Activated naive CD8-positive, alpha-beta T cell treated with anti-CD3 and anti-CD28 coated beads, Interleukin-2, amount 10 ng/mL, durations not matched to agents 7 days and 5 days (primary cell): ENCODE measurements at regions not wholly inside any gene's neighbourhood (a gene's known extent, or its start where the extent isn't known, plus 50 kb on each side); places are given as distances from the start of the nearest gene placed in this dataset.

ENCODE experiments used
- ATAC-seq: fragments of 150-1000 bp; cut with Tn5 transposase; one replicate; pipeline ENCODE4 v1.10.0; 2021; ENCODE audit warnings: low read depth, moderate library complexity
- POLR2A ChIA-PET: fragments of 350-600 bp; sonication (Branson Sonifier 250); formaldehyde crosslinking; loops from one replicate; lab custom pipeline; 2021; ENCODE audit warnings: antibody characterized with exemption; lab: Charles Lee
- DNase-seq: peaks from one replicate; pipeline ENCODE4 v3.0.0; 2021
- H3K27ac Mint-ChIP-seq: one replicate; pipeline ENCODE4 v1.8.0; 2022; ENCODE audit warnings: mild to moderate bottlenecking, mixed read lengths
- H3K27me3 Mint-ChIP-seq: one replicate; pipeline ENCODE4 v1.8.0; 2022; ENCODE audit warnings: mild to moderate bottlenecking, moderate library complexity, mixed read lengths
- H3K36me3 Mint-ChIP-seq: one replicate; pipeline ENCODE4 v1.8.0; 2021; ENCODE audit warnings: mild to moderate bottlenecking, mixed read lengths
- H3K4me1 Mint-ChIP-seq: one replicate; pipeline ENCODE4 v1.8.0; 2021; ENCODE audit warnings: mixed read lengths
- H3K4me3 Mint-ChIP-seq: one replicate; pipeline ENCODE4 v1.8.0; 2022; ENCODE audit warnings: mild to moderate bottlenecking, moderate library complexity, mixed read lengths
- H3K9me3 Mint-ChIP-seq: one replicate; pipeline ENCODE4 v1.8.0; 2021; ENCODE audit warnings: mixed read lengths

DNA sequence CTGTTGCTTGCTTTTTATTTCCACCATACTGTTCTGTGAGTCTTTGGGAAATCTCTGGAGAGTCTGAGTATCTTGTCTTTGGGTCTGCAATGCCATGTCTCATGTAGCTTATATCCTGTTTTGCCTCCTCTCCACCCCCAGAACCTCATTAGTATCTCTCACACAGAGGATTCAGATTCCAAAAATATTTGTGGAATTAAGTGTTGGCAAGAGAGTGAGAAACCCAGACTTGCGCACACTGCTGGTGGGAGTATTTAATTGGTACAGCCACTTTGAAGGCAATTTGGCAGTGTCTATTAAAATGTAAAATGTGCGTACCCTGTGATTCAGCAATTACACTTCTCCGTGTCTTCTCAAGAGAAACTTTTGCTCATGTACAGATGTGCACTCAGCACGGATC is 68.6 kb downstream of the ZNF621 start:
- no peak for DNase-seq
- peaks cover 21% of the 10 kb centered on the region for H3K27me3 Mint-ChIP-seq
- no peak overlapping the region for H3K27ac Mint-ChIP-seq
- no peaks in the 10 kb centered on the region for H3K36me3 Mint-ChIP-seq
- H3K9me3 Mint-ChIP-seq, result no peaks in the 10 kb centered on the region
- no peak for ATAC-seq
- POLR2A ChIA-PET, result no interaction called here
- peaks cover 4% of the 10 kb centered on the region for H3K4me1 Mint-ChIP-seq
- H3K4me3 Mint-ChIP-seq, result no peak overlapping the region

DNA sequence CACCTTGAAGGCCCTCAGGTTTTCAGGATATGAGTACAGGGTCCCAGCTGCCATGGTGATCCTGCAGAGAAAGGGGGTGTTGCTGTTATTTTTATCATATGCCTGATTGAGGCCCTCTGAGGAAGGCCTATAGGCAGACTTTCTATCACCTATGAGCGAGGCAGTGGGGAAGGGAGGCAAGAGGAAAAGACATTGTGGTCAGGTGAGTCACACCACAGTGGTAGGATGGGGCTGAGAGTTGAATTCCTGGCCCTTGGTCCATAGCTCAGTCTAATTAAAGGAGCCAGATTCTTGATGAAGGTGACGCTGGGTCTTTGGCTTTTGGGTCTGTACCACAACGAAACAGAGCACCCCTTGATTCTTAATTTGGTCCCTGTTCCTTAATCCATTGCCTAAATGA is 72.7 kb downstream of the ZNF621 start:
- DNase-seq, result no peak
- H3K36me3 Mint-ChIP-seq, result no peaks in the 10 kb centered on the region
- H3K4me1 Mint-ChIP-seq, result peaks cover 8% of the 10 kb centered on the region
- peaks cover 33% of the 10 kb centered on the region for H3K27me3 Mint-ChIP-seq
- ATAC-seq, result no peak
- no peak overlapping the region for H3K27ac Mint-ChIP-seq
- H3K9me3 Mint-ChIP-seq, result no peaks in the 10 kb centered on the region
- POLR2A ChIA-PET, result no interaction called here
- H3K4me3 Mint-ChIP-seq, result no peak overlapping the region

DNA sequence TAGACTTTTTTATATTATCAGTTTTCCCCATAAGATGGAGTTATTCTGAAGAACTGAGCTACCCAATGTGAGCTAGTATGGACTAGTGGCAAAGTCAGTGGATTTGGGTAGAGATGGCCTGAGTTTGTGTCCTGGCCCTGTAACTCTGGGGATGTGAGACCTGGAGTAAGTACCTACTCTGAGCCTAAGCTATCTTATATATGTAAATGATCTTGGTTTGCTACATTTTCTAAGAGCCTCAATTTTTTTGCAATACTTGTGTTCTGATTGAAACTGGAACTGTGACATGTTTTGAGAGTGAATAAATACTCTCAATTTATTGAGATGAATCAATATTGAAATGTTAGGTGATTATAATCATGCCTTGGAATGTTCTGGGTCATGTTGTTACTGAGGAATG is 73.6 kb downstream of the ZNF621 start:
- DNase-seq, result no peak
- no peak for ATAC-seq
- no peaks in the 10 kb centered on the region for H3K36me3 Mint-ChIP-seq
- H3K4me3 Mint-ChIP-seq, result no peak overlapping the region
- peaks cover 39% of the 10 kb centered on the region for H3K27me3 Mint-ChIP-seq
- H3K9me3 Mint-ChIP-seq, result no peaks in the 10 kb centered on the region
- no peak overlapping the region for H3K27ac Mint-ChIP-seq
- POLR2A ChIA-PET, result no interaction called here
- peaks cover 8% of the 10 kb centered on the region for H3K4me1 Mint-ChIP-seq

DNA sequence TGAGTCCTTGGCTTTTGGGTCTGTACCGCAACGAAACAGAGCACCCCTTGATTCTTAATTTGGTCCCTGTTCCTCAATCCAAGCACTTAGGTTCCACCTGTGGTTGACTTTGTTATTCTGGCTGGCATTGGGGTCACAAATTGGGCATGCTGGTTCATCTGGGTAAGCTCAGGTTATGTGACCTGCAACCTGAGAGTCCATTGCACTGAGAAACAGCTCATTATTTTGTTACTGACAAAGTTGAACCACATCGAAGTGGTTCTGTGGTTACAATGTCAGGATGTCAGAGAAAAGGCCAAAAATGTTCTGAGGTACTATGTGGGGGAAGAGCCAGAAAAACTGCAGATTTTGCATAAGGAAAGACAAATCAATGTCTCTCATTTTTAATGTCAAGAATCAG is 74.2 kb downstream of the ZNF621 start:
- DNase-seq, result no peak
- Mint-ChIP-seq H3K9me3 (no peaks in the 10 kb centered on the region), H3K4me1 (peaks cover 8% of the 10 kb centered on the region), H3K27me3 (peaks cover 44% of the 10 kb centered on the region), H3K4me3 (no peak overlapping the region), H3K27ac (no peak overlapping the region), H3K36me3 (no peaks in the 10 kb centered on the region)
- POLR2A ChIA-PET, result no interaction called here
- no peak for ATAC-seq

DNA sequence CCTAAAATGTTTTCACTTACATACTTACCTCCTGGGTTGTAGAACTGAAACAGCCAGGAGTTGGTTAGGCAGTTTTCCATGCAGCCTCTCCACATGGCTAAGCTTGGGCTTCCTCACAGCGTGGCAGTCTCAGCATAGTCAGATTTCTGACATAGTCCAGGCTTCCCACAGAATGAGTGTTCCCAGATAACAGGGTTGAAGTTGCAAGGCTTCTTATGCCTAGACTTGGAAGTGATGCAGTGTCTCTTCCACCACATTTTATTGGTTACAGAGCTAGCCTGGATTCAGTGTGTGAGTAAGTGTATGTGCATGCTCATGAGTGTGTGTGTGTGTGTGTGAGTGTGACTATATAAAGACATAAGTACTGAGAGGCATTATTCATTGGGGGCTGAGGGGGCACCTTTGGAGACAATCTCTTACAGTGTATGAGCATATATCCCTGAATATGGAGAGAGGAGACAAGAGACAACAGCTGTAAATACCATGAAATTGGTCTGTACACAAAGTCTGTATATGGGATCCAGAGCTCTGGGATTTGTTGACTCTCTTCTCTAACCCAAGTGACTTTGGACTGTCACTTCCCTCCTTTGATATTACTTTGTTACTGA is 78.1 kb downstream of the ZNF621 start:
- Mint-ChIP-seq H3K9me3 (no peaks in the 10 kb centered on the region), H3K4me3 (no peak overlapping the region), H3K27ac (no peak overlapping the region), H3K27me3 (peaks cover 49% of the 10 kb centered on the region), H3K36me3 (no peaks in the 10 kb centered on the region), H3K4me1 (peaks cover 5% of the 10 kb centered on the region)
- POLR2A ChIA-PET, result no interaction called here
- no peak for ATAC-seq
- no peak for DNase-seq

DNA sequence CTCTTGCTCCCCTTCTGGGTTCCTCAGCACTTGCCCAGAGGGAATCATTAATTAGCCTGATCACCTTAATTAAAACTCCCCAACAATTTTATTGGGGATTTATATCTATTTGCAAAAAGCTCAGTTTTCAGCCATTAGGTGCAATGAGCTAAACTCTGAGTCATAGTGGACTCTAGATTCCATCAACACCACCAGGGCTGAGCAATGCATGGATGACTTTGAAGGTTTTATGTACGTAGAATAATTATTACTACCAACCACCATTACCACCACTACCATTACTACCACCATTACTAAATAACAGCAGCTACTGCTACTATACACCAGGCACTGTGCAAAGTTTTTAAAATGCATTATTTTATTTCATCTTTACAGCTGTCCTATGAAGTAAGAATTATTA is 81.2 kb downstream of the ZNF621 start:
- no peak for DNase-seq
- Mint-ChIP-seq H3K27ac (no peak overlapping the region), H3K4me3 (no peak overlapping the region), H3K27me3 (peaks cover 26% of the 10 kb centered on the region), H3K9me3 (no peaks in the 10 kb centered on the region), H3K4me1 (no peaks in the 10 kb centered on the region), H3K36me3 (no peaks in the 10 kb centered on the region)
- POLR2A ChIA-PET, result no interaction called here
- no peak for ATAC-seq

DNA sequence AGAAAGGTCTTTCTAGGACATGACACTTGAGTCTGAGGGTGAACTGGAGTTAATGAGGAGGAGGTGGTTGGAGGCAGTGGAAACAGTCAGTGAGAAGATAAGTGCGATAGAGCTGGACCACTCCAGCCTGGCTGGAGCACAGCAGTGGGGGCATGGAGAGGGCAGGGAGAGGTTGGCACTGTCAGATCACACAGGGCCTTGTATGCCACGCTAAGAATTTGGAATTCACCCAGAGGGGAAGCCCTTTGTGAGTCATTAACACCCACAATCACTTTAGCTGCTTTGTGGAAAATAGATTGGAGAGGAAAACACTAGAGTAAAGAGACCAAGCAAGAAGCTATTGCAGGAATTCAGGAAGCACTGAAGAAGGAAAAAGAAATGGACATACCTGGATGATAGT is 83.3 kb downstream of the ZNF621 start:
- no peak overlapping the region for H3K27ac Mint-ChIP-seq
- no peak for DNase-seq
- no peaks in the 10 kb centered on the region for H3K4me1 Mint-ChIP-seq
- H3K27me3 Mint-ChIP-seq, result peaks cover 27% of the 10 kb centered on the region
- no peaks in the 10 kb centered on the region for H3K9me3 Mint-ChIP-seq
- H3K36me3 Mint-ChIP-seq, result no peaks in the 10 kb centered on the region
- POLR2A ChIA-PET, result no interaction called here
- no peak overlapping the region for H3K4me3 Mint-ChIP-seq
- no peak for ATAC-seq

DNA sequence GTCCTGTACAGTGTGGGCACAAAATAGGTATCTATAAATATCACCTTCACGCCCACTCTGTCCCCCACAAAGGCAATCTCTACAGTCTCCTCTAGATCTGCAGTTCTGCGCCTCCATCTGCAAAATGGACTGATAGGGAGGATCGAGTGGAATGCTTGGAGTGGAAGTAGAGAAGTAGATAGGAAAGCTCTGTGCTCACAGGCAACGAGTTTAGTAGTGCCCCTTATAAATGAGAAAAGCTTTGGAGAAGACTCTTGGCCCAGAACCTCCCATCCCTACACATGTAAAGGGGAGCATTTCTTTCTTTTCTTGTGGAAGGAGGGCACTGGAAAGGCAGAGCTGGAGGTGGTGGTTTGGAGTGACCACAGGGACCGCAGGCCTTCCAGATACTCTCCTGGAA is 88.5 kb downstream of the ZNF621 start:
- H3K4me3 Mint-ChIP-seq, result no peak overlapping the region
- no peaks in the 10 kb centered on the region for H3K4me1 Mint-ChIP-seq
- DNase-seq (no peak), ATAC-seq (no peak)
- no peaks in the 10 kb centered on the region for H3K36me3 Mint-ChIP-seq
- no peaks in the 10 kb centered on the region for H3K9me3 Mint-ChIP-seq
- POLR2A ChIA-PET, result no interaction called here
- peaks cover 40% of the 10 kb centered on the region for H3K27me3 Mint-ChIP-seq
- H3K27ac Mint-ChIP-seq, result no peak overlapping the region

DNA sequence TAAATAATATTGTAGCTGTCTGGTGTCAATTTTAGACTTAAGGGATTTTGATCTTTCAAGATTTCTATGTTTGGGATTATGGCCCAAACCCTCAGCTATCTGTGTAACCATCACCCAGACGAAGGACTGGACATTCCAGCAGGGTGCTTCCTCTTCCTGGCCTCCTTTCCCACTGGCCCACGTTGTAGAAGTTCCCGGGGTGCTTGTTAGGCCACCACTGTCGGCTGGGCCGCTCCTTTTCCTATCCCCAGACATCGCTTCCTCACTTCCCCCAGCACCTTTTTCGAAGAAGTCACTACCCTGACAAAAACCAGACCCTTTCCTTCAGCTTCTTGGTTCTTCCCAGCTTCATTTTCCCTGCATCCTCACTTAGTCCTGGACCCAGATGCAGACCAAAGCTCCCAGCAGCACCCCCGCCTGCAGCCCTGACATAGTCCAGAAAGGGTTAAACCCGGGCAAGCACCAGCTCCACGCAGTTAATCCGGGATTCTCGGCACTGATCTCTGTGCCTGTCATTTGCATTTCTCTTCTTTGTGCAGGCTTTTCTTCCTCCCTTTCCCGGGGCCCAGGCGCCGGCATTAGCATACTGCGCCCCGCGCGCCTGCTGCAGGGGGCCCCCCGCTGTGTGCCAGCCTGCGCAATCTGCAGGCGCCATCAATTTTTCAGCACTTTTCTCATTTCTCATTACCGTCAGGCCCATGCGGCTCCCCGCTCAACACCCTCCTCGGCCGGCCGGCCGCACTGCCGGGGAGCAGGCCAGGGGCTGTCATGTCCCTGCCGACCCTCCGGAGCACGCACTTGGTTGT is 90.6 kb downstream of the ZNF621 start:
- no peak overlapping the region for H3K27ac Mint-ChIP-seq
- POLR2A ChIA-PET, result no interaction called here
- ATAC-seq, result no peak

DNA sequence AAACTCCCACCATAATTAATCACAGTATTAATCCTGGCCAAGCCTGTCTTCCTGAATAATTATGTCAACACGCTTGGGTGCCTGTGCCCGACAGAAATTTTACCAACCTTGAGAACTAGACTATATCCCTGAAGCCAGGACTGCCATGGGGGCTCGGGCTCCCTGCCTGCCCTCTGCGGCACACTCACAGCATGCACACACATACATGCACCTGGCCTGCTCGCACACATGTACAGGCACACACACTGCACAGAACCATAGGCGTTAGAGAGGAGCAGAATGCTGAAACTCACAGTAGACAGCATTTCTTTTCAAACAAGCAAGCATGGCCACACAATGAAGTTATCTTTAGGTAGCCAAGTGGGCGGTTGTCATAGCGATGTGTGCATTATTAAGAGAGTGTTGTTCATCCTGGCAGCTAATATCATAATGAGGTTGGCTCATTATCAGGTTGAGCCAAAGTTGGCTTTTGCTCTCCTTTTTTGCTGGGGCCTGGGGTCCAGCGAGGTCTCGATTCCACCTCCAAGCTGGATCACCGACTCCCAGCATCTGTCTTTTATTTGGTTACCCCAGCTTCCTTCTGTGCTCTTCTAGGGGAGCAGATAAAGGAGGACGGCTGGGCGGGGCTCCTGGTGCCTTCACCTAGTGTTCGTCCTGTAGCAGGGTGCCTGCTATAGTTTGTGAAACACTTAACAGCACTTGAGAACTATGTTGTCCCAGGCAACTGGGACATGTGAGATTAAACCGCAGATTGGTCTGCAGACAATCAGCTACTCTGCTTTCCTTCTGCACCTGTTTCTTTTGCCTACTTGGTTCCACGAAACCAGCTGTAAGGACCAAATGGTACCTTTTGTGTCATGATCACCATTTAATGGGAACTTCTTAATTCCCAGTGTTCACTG is 91.4 kb downstream of the ZNF621 start:
- Mint-ChIP-seq H3K27ac (no peak overlapping the region), H3K9me3 (no peaks in the 10 kb centered on the region), H3K27me3 (peaks cover 40% of the 10 kb centered on the region), H3K36me3 (no peaks in the 10 kb centered on the region), H3K4me3 (no peak overlapping the region), H3K4me1 (no peaks in the 10 kb centered on the region)
- DNase-seq (no peak), ATAC-seq (no peak)
- POLR2A ChIA-PET, result no interaction called here

More for the DNA sequence above, 90.6 kb downstream of the ZNF621 start:
- no peak overlapping the region for H3K4me3 Mint-ChIP-seq
- H3K9me3 Mint-ChIP-seq, result no peaks in the 10 kb centered on the region
- no peaks in the 10 kb centered on the region for H3K36me3 Mint-ChIP-seq
- peaks cover 40% of the 10 kb centered on the region for H3K27me3 Mint-ChIP-seq
- H3K4me1 Mint-ChIP-seq, result no peaks in the 10 kb centered on the region
- DNase-seq, result no peak

DNA sequence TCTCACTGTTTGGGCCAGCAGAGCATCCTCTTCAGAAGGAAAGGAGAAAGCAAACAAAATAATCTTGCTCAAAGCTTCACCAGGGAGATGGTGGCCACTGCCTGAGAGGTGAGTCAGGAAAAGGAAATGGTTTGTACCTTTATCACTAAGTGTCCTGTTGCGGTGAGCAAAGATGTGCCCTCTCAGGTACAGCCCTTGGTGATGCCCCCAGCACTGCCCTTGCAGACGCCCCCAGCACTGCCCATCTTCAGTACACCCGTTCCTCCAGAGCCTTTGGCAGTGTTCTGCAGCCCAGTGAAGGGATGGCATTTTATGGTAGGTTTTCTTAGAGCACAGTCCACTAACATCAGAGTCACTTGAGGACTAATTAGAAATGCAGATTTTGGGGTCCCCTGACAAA is 92.3 kb downstream of the ZNF621 start:
- no peaks in the 10 kb centered on the region for H3K9me3 Mint-ChIP-seq
- no peaks in the 10 kb centered on the region for H3K4me1 Mint-ChIP-seq

DNA sequence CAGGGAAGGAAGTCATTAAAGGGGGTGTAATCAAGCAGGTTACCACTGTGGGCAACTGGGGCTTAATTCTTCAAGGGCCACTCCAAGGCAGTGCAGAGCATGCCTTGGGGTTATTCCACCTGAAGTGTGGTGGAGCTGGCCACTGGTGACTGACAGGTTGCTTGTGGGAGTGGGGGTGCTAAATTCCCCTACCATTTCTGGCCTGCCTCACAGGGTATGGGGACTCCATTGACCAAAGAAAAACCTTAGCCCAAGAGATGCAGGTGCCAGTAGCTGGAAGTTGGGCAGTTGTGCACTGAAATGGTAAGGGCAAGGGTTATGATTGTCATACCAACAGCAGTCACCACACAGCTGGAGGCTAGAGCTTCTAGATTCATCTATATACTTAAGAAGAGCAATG is 93.4 kb downstream of the ZNF621 start:
- no peak overlapping the region for H3K27ac Mint-ChIP-seq
- H3K4me1 Mint-ChIP-seq, result no peaks in the 10 kb centered on the region
- H3K9me3 Mint-ChIP-seq, result peaks cover 6% of the 10 kb centered on the region
- no peak overlapping the region for H3K4me3 Mint-ChIP-seq
- peaks cover 32% of the 10 kb centered on the region for H3K27me3 Mint-ChIP-seq
- H3K36me3 Mint-ChIP-seq, result no peaks in the 10 kb centered on the region
- DNase-seq (no peak), ATAC-seq (no peak)
- POLR2A ChIA-PET, result no interaction called here

More for the DNA sequence above, 92.3 kb downstream of the ZNF621 start:
- Mint-ChIP-seq H3K4me3 (no peak overlapping the region), H3K36me3 (no peaks in the 10 kb centered on the region), H3K27me3 (peaks cover 34% of the 10 kb centered on the region), H3K27ac (no peak overlapping the region)
- no peak for ATAC-seq
- POLR2A ChIA-PET, result no interaction called here
- no peak for DNase-seq

DNA sequence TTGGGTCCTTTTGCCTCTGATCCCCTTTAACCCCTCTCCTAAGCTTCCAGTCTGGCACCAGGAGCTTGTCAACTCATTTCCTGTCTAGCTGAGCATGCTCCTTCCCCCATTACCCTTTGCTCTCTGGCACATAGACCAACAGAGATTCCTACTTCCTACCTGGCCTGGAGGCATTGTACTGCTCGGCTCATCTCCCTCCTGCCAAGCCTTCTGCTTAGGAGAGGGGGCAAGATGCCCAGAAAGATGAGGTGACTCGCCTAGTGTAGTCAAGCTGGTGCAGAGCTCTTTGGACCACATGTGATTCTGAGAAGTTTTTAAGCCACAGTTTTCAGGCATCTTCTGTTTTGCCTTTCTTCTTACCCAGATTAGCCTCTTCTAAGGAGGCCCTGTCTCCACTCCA is 95.4 kb downstream of the ZNF621 start:
- Mint-ChIP-seq H3K4me3 (no peak overlapping the region), H3K27ac (no peak overlapping the region), H3K27me3 (peaks cover 25% of the 10 kb centered on the region), H3K4me1 (no peaks in the 10 kb centered on the region), H3K36me3 (no peaks in the 10 kb centered on the region), H3K9me3 (peaks cover 6% of the 10 kb centered on the region)
- ATAC-seq, result no peak
- DNase-seq, result no peak
- POLR2A ChIA-PET, result no interaction called here
